22Rv1 (cell line): ENCODE measurements at regions not wholly inside any gene's neighbourhood (a gene's known extent, or its start where the extent isn't known, plus 50 kb on each side); places are given as distances from the start of the nearest gene placed in this dataset.

ENCODE experiments used
- CTCF ChIP-seq: fragments of 450-650 bp; IDR thresholded peaks from 2 replicates; pipeline ENCODE4 v1.5.1; 2017; ENCODE audit warnings: mild to moderate bottlenecking
- ZFX ChIP-seq: fragments of 450-650 bp; IDR thresholded peaks from 2 replicates; pipeline ENCODE4 v1.6.1; 2017; ENCODE audit warnings: antibody characterized with exemption, borderline replicate concordance

DNA sequence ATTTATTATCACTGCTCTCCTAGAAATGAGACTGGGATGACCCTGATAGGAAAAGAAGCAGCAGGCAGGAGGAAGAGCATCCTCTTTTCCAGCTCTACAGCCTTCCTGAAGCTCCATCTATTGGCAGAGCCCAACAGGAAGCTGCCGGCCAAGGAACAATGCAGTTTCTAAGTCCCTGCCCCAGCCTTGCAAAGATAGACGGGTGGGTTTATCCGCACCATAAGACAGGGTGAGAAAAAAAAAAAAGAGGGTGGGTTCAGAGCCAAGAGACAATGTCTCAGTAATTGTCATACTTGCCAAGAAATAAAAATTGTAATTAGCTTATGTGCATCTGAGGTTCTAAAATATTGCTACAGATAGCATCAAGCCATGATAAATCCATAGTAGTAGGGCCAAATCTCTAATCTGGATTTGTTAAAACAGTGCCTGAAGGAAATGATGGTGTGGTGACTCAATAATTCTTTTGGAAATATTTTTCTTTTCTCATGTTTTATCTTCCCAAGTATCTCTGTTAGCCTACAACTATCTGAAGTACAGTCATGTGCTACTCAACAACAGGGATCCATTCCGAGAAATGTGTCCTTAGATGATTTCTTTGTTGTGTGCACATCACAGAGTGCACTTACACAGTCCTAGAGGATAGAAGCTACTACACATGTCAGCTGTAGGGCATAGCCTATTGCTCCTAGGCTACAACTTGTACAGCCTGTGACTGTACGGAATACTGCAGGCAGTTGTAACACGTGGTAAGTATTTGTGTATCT, 242.9 kb upstream of the CXCL12 start:
- TF ChIP-seq CTCF (no peak), ZFX (no peak)
